SW 1271 (cell line): ENCODE measurements at regions not wholly inside any gene's neighbourhood (a gene's known extent, or its start where the extent isn't known, plus 50 kb on each side); places are given as distances from the start of the nearest gene placed in this dataset.
A peak's percentile ranks its signal among the peaks of the same experiment; 100 is the strongest.
"Not testable (repeated sequence)": the region's sequence is repeated elsewhere in the genome, so short reads cannot be mapped to it uniquely, and the experiment has no call there.

ENCODE experiments used
- DNase-seq, 2 experiments: peaks; one replicate each; lab custom pipeline; 2025; lab: John Stamatoyannopoulos, UW

DNA sequence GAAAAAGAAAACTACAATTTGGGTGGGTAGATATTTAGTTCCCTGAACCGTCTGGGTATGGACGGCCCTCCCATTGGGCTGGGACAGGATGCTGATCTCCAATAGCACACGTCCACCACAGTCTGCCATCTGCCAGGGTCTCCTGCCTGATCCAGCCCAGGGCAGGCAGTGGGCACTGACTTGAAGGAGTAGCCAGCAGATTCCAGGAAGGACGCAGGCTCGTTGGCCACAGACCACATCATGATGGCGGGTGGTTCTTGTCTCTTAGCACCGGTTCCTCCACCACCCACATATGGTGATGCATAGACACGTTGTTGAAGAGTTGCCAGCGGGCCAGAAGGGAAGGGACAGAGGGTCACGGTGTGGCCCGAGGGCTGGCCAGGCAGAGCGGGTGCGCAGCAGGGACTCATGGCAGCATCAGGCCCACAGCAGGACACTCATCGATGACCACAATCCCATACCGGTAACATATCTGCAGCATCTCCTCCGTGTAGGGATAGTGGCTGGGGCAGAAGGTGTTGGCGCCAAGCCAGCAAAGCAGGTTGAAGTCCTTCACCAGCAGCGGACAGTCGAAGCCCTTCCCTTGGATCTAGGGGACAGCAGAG is 155.8 kb upstream of the FAM174A start:
- DNase-seq: not testable (repeated sequence)

GRCh38 chr5:100364757-100365478 is 170.3 kb upstream of the FAM174A start:
- not testable (repeated sequence) for DNase-seq

DNA sequence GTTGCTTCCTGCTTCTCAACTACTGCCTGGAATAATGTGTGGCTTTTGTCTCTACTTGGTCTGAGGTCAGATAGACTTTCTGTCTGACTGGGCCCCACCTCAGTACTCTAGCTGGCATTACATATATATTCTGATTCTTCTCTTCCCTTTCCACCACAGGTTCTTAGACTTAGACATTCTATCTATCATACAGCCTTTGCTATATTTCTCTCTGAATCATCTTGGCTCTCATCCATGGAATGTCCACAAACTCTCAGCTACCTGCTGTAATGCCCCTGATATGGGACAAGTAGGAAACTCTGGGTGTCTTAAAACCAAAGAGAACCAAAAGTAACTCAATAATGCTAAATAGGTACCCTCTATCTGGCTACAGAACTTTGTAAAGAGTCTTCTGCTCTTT is 170.8 kb upstream of the FAM174A start:
- DNase-seq: not testable (repeated sequence)

DNA sequence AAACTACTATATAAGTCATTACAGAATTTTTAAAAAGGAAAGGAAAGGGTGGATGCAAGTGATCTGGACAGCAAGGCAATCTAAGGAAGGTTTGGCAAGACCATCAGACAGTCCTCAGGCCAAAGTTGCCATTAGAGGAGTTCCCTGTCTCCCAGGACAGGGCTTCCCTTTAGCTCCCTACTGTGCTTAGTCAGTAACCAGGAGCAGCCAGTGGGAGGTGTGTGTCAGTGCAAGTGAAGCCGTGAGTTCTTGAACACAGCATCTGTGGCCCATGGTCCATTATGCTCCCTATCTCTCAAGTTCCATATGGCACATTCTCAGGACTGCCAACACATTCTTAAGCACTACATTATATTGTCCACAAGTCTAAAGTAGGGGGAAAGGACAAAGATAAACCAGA is 175.2 kb upstream of the FAM174A start:
- DNase-seq: not testable (repeated sequence)

- not testable (repeated sequence) for DNase-seq
Observed at GRCh38 chr5:100346269-100346668, 188.9 kb upstream of the FAM174A start.

DNA sequence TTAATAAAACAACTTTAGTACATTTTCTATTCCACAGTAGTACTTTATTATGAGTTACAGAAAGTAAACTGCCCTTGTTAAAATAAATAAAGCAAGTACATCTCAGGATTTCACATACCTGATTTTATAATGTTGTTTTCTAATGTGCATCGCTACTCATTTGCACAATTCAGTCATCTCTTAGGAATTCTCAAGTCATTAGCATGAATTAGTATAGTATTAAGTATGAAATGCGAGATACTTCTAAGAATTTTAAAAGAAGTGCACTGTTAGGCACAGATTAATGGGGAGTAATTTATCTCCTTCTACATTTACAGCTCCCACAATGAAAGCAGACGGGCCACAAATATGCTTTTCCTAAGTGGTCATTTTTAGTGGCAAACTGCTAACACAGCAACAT is 193.7 kb upstream of the FAM174A start:
- not testable (repeated sequence) for DNase-seq

DNA sequence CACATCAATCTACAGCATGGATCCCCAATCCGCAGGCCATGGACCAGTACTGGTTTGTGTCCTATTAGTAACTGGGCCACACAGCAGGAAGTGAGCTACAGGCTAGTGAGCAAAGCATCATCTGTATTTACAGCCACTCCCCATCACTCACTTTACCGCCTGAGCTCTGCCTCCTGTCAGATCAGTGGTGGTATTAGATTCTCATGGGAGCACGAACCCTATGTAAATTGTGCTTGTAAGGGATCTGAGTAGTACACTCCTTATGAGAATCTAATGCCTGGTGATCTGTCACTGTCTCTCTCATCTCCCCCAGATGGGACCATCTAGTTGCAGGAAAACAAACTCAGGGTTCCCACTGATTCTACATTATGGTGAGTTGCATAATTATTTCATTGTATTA is 212.7 kb upstream of the FAM174A start:
- no peak for DNase-seq

DNA sequence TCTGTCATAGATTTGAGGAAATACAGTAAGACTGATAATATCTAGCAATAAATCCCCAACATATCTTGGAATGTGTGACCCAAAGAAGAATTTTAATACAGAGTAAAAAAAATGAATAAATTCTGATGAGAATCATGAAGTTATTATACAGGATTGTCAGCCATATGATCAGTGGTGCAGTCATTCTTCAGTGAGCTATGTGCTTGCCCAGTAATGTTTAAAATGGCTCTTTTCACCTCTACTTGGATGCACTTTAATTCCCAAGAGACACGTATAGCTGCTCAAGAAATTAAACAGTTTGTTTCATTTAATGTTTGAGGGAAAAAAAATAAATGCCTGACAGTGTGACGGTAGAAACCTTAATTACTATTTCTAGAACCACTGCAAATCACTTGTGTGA is 215.3 kb upstream of the FAM174A start:
- no peak for DNase-seq

- no peak for DNase-seq
Observed at GRCh38 chr5:100313657-100314056, 221.5 kb upstream of the FAM174A start.

- peak in 1 of 2 experiments; percentile 15 for DNase-seq
Observed at GRCh38 chr5:100311806-100312205, 223.4 kb upstream of the FAM174A start.

DNA sequence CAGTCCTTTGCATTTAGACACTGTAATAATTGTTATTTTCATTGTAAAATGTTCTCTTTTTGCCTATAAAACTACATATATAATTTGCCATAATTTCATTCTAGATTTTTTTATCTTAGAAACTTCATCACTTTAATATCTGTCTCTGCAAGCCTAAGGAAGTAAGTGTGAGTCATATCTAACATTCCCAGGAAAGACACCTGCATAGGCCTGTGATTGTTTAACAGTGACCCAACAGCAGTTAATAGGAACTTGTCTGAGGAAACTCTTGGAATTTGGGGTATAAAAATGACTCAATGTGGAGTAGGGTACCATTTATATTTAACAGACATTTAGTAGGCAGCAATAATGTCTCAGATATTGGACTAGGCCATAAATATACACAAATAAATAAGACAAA is 229.2 kb upstream of the FAM174A start:
- no peak for DNase-seq

- DNase-seq: no peak
Observed at GRCh38 chr5:100303216-100303615, 232.0 kb upstream of the FAM174A start.

DNA sequence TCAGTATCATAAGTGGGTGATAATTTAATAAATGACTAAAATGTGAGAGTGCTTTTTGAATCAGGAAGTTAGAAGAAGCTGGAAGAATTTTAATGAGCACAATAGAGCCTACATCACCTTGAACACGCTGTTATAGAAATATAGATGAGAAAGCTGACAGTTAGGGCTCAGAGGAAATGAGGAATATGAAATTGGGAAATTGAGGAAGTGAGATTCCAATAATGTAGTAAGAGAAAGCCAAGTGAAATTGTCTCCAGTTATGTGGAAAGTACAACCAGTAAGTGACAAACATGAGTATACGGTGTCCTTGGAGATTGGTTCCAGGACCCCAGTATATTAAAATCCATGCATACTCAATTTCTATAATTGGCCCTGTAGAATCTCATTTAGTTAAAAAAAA is 235.9 kb upstream of the FAM174A start:
- DNase-seq: no peak

DNA sequence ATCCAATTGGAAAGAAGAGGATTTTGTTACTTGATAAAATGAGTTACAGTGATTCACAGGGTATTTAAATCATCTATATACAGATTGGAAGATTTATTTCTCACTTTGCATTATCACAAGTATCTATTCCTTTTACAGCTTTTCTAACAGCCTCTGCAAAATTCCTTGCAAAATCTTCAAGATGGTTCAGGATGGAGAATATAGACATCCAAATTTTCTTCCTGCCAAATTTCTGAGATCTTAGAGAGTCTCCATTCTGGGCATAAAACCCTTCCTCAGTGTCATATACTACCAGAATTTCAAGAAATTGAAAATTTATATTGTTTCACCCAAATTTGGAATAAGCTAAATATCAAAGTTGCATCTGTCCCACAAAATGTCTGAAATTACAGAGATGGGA is 259.1 kb upstream of the FAM174A start:
- no peak for DNase-seq

GRCh38 chr5:100275631-100276030 is 259.5 kb upstream of the FAM174A start:
- no peak for DNase-seq

DNA sequence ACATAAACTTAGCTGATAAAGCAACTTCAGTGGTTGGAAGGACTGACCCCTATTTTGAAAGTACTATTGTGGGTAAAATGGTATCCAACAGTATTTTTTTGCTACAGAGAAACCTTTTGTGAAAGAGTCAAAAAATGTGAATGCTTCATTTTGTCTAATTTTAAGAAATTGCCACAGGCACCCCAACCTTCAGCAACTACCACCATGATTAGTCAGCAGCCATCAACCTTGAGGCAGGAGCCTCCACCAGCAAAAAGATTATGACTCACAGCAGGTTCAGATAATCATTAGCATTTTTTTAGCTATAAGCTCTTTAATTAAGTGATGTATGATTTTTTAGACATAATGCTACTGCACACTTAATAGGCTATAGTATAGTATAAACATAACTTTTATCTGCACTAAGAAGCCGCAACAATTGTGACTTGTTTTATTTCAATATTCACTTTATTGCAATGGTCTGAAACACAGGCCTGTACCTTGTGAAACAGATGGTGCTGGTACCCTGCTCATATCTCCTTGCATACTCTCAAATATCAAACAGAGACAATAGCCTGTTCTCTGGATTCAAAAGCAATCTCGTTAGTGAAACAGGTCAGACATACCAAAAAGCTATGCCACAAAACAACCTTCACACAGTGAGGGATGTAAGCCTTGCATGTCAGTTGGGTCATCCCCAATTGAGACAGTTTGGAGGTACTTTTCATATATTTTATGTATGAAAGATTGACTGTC is 261.2 kb upstream of the FAM174A start:
- DNase-seq: no peak

DNA sequence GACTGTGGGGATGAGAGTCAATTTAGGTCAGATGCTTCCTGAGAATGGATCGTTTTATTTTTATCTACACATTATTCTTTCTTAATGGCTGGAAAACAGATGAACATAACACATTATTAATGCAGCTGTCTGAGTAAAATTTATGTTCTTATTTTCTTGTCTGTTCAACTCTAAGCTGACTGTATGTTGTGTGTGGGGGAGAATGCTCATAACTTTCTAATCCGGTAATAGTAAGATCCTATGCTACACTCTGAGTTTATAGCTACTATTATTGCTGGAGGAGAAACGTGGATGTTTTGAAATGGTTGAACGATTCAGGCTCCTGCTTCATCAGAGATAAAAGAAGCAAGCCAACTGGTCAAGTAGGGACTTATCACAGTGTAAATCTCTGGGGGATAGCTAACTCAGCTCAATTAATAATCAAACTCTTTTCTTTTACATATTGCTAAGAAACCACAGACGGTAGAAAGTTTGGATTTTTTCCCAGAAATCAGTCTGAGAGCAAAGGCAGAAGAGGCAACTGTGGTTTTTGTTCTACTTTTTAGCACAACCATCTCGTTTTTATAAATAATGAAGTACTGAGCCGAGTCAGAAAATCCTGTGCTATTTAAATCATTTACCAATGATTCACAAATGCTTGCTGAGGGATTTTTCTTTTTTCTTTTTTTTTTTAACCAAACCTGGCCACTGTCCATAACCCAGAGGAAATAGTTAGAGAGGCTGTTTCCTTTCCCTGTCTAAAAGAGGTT is 265.0 kb upstream of the FAM174A start:
- DNase-seq: no peak

- no peak for DNase-seq
Observed at GRCh38 chr5:100260968-100261367, 274.2 kb upstream of the FAM174A start.

DNA sequence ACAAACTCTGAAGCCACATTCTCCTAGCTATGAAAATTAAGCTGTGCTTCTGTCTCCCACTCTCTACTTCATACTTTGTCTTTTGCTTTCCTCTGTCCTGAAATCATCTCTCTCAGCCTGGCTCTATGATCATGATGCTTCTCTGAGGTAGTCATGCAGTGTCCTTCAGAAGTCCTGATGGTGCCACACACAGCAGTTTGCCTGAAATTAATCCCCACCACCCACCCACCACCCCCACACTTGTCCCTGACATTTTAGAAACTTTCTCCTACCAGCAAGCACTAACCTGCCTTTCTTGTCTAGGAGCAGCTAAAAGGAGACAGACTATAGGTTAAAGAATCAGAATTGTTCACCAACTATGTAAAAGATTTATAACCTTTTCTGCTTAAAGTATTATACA is 282.2 kb upstream of the FAM174A start:
- DNase-seq: no peak

DNA sequence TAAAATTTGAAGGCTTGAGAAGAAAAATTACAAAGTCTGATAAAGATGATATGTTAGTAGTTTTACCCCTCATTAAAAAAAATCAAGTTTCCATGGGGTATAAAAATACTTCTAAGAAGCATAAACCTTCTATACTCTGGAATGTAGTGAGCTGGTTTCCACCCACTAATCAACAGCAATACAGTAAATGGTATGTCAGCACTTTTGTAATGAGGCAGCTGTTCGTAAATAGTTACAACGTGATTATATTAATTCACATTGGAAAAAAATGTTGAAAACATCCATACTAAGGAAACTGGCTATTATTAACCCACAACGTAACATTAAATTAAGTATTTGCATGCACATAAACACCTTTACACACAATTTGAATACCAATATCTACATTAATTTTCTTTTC is 283.1 kb upstream of the FAM174A start:
- DNase-seq: no peak

GRCh38 chr5:100249884-100250269 is 285.3 kb upstream of the FAM174A start:
- DNase-seq: no peak

- no peak for DNase-seq
Observed at GRCh38 chr5:100249211-100249883, 285.8 kb upstream of the FAM174A start.
